H1 (cell line): ENCODE measurements at regions not wholly inside any gene's neighbourhood (a gene's known extent, or its start where the extent isn't known, plus 50 kb on each side); places are given as distances from the start of the nearest gene placed in this dataset.

Experiments
- CTCF ChIA-PET: fragments of 300-600 bp; sonication (Branson Sonifier 250); formaldehyde crosslinking; loops from one replicate; lab custom pipeline; 2021; ENCODE audit not compliant: partially characterized antibody; lab: Charles Lee
- POLR2A ChIA-PET: fragments of 300-600 bp; sonication (Branson Sonifier 250); formaldehyde crosslinking; loops from one replicate; lab custom pipeline; 2021; ENCODE audit warnings: inconsistent platforms; ENCODE audit not compliant: partially characterized antibody; lab: Charles Lee
- DNase-seq, 2 experiments: peaks; one replicate each; pipeline versions ENCODE4 v3.0.0 to v3.0.0-alpha.2; 2010 to 2022; ENCODE audit warnings: low spot score in 2 of 2, low read depth in 1 of 2, mixed read lengths in 1 of 2
- FAIRE-seq: peaks from 2 replicates; lab custom pipeline; 2011; peaks lifted over from hg19 to GRCh38; lab: Jason Lieb, UNC
- H2AFZ ChIP-seq: 2 replicates; pipeline ENCODE4 v1.8.1; 2012; ENCODE audit warnings: low read length, inconsistent platforms
- H2AK5ac ChIP-seq: 2 replicates; pipeline ENCODE4 v1.6.1; 2013; ENCODE audit warnings: low read depth, low read length
- H2BK120ac ChIP-seq: replicated peaks from 2 replicates; pipeline ENCODE3; 2013; ENCODE audit warnings: low read depth, low read length, inconsistent platforms
- H2BK12ac ChIP-seq: 2 replicates; pipeline ENCODE4 v1.6.1; 2013; ENCODE audit warnings: low read depth, low read length
- H2BK15ac ChIP-seq: 2 replicates; pipeline ENCODE4 v1.6.1; 2013; ENCODE audit warnings: low read length
- H2BK20ac ChIP-seq: 2 replicates; pipeline ENCODE4 v1.6.1; 2013; ENCODE audit warnings: low read length
- H2BK5ac ChIP-seq: 2 replicates; pipeline ENCODE4 v1.6.1; 2013; ENCODE audit warnings: low read depth, low read length
- H3K14ac ChIP-seq: 2 replicates; pipeline ENCODE4 v1.6.1; 2013; ENCODE audit warnings: inconsistent platforms; ENCODE audit not compliant: insufficient read length
- H3K18ac ChIP-seq: 2 replicates; pipeline ENCODE4 v1.6.1; 2013; ENCODE audit warnings: low read length; ENCODE audit errors: extremely low read depth
- H3K23ac ChIP-seq: 2 replicates; pipeline ENCODE4 v1.6.1; 2013; ENCODE audit warnings: inconsistent platforms; ENCODE audit not compliant: insufficient read length
- H3K23me2 ChIP-seq: 2 replicates; pipeline ENCODE4 v1.6.1; 2013; ENCODE audit warnings: low read depth, low read length
- H3K27ac ChIP-seq: 2 replicates; pipeline ENCODE4 v1.6.1; 2011; ENCODE audit warnings: low read depth, low read length, inconsistent platforms
- H3K27me3 ChIP-seq, 4 experiments: replicated peaks in 1 of 4; 1 replicate in 1 of 4; 2 replicates in 3 of 4; pipeline versions ENCODE4 v1.6.1 to v1.8.1; 2011 to 2013; ENCODE audit warnings: low read length in 3 of 4, mild to moderate bottlenecking in 3 of 4, inconsistent platforms in 2 of 4, mixed read lengths in 2 of 4, moderate library complexity in 1 of 4; ENCODE audit not compliant: control insufficient read depth in 3 of 4, insufficient read depth in 3 of 4; ENCODE audit errors: extremely low read depth in 1 of 4
- H3K36me3 ChIP-seq, 4 experiments: 2 replicates each; pipeline versions ENCODE4 v1.6.1 to v1.8.1; 2011 to 2013; ENCODE audit warnings: mild to moderate bottlenecking in 4 of 4, low read length in 3 of 4, moderate library complexity in 2 of 4, control low read depth in 1 of 4, inconsistent platforms in 1 of 4; ENCODE audit not compliant: insufficient read depth in 4 of 4, control insufficient read depth in 2 of 4
- H3K4ac ChIP-seq: replicated peaks from 2 replicates; pipeline ENCODE3; 2013; ENCODE audit warnings: low read length, low read depth, mixed read lengths, inconsistent platforms; ENCODE audit not compliant: insufficient read length
- H3K4me1 ChIP-seq, 4 experiments: replicated peaks in 1 of 4; 1 replicate in 1 of 4; 2 replicates in 3 of 4; pipeline versions ENCODE4 v1.6.1 to v1.8.1; 2011 to 2013; ENCODE audit warnings: low read length in 3 of 4, inconsistent platforms in 2 of 4, mixed read lengths in 1 of 4; ENCODE audit not compliant: insufficient read depth in 4 of 4, control insufficient read depth in 3 of 4
- H3K4me2 ChIP-seq, 2 experiments: 2 replicates each; pipeline versions ENCODE4 v1.6.1 to v1.8.1; 2011 to 2013; ENCODE audit warnings: low read depth in 2 of 2, low read length in 2 of 2, control low read depth in 1 of 2, inconsistent platforms in 1 of 2, mild to moderate bottlenecking in 1 of 2; ENCODE audit not compliant: insufficient read depth in 1 of 2
- H3K4me3 ChIP-seq, 4 experiments: fragments of 200-600, 300-600 bp in 1 of 4; sonication (generic), shearing (Covaris generic), sonication (Bioruptor Twin) in 1 of 4; 2 replicates each; pipeline versions ENCODE4 v1.5.1 to v1.8.1; 2011 to 2016; ENCODE audit warnings: low read length in 4 of 4, low read depth in 3 of 4, control low read depth in 2 of 4, inconsistent platforms in 2 of 4, mild to moderate bottlenecking in 2 of 4, mixed read lengths in 1 of 4, moderate library complexity in 1 of 4; ENCODE audit not compliant: insufficient read depth in 2 of 4; ENCODE audit errors: extremely low read depth in 1 of 4
- H3K56ac ChIP-seq: replicated peaks from 2 replicates; pipeline ENCODE3; 2013; ENCODE audit warnings: low read depth, mild to moderate bottlenecking, mixed read lengths, low read length, inconsistent platforms; ENCODE audit not compliant: insufficient read length
- H3K79me1 ChIP-seq: 2 replicates; pipeline ENCODE4 v1.6.1; 2013; ENCODE audit warnings: low read depth, low read length, control low read depth
- H3K79me2 ChIP-seq, 2 experiments: 2 replicates each; pipeline versions ENCODE4 v1.6.1 to v1.8.1; 2012 to 2013; ENCODE audit warnings: low read length in 2 of 2, mild to moderate bottlenecking in 2 of 2, inconsistent platforms in 1 of 2; ENCODE audit not compliant: insufficient read depth in 2 of 2, control insufficient read depth in 1 of 2
- H3K9ac ChIP-seq, 4 experiments: replicated peaks in 1 of 4; 1 replicate in 1 of 4; 2 replicates in 3 of 4; pipeline versions ENCODE4 v1.6.1 to v1.8.1; 2011 to 2013; ENCODE audit warnings: low read depth in 3 of 4, low read length in 3 of 4, control low read depth in 2 of 4, mild to moderate bottlenecking in 2 of 4, moderate library complexity in 2 of 4, inconsistent platforms in 1 of 4; ENCODE audit errors: extremely low read depth in 1 of 4
- H3K9me3 ChIP-seq, 2 experiments: 2 replicates each; pipeline versions ENCODE4 v1.6.1 to v1.8.1; 2012 to 2013; ENCODE audit warnings: mild to moderate bottlenecking in 2 of 2, moderate library complexity in 2 of 2, control low read depth in 1 of 2, inconsistent platforms in 1 of 2, low read depth in 1 of 2, low read length in 1 of 2, mixed read lengths in 1 of 2; ENCODE audit not compliant: insufficient read depth in 2 of 2
- H4K20me1 ChIP-seq, 2 experiments: replicated peaks in 1 of 2; 2 replicates each; pipeline versions ENCODE3 to v1.8.1; 2011 to 2013; ENCODE audit warnings: inconsistent platforms in 2 of 2, low read length in 2 of 2, mild to moderate bottlenecking in 1 of 2; ENCODE audit not compliant: insufficient read depth in 2 of 2, control insufficient read depth in 1 of 2
- H4K5ac ChIP-seq: 2 replicates; pipeline ENCODE4 v1.6.1; 2013; ENCODE audit warnings: low read length, low read depth, mixed read lengths, inconsistent platforms; ENCODE audit not compliant: insufficient read length
- H4K8ac ChIP-seq: 2 replicates; pipeline ENCODE4 v1.8.0; 2013; ENCODE audit warnings: mild to moderate bottlenecking, moderate library complexity, low read length, inconsistent platforms; ENCODE audit not compliant: insufficient read depth; ENCODE audit errors: extremely low read depth
- H4K91ac ChIP-seq: replicated peaks from 2 replicates; pipeline ENCODE3; 2013; ENCODE audit warnings: low read length, mixed read lengths, inconsistent platforms; ENCODE audit not compliant: insufficient read length
- ASH2L ChIP-seq: fragments of 200-600, 300-600 bp; sonication (generic); IDR thresholded peaks from one replicate; pipeline ENCODE4 v1.7.1; 2017; ENCODE audit warnings: low read length
- BACH1 ChIP-seq: IDR thresholded peaks from 2 replicates; pipeline ENCODE4 v1.6.1; 2012; ENCODE audit warnings: low read length, improper control_type of control experiment
- CEBPB ChIP-seq: IDR thresholded peaks from 2 replicates; pipeline ENCODE4 v1.6.1; 2012; ENCODE audit warnings: low read depth, low read length
- CHD2 ChIP-seq: IDR thresholded peaks from 2 replicates; pipeline ENCODE4 v1.6.1; 2012; ENCODE audit warnings: low read length, improper control_type of control experiment
- CREB1 ChIP-seq: IDR thresholded peaks from 2 replicates; pipeline ENCODE4 v1.6.1; 2012; ENCODE audit warnings: inconsistent platforms
- EZH2 ChIP-seq: fragments of 200-600 bp; sonication (generic); IDR thresholded peaks from 2 replicates; pipeline ENCODE4 v1.7.1; 2012; ENCODE audit warnings: low read depth, mild to moderate bottlenecking, moderate library complexity, low read length, inconsistent platforms; ENCODE audit not compliant: severe bottlenecking
- FOSL1 ChIP-seq: IDR thresholded peaks from 2 replicates; pipeline ENCODE4 v1.6.1; 2011; ENCODE audit warnings: mild to moderate bottlenecking, low read depth, low read length, moderate library complexity; ENCODE audit not compliant: insufficient read depth
- GABPA ChIP-seq: IDR thresholded peaks from 2 replicates; pipeline ENCODE4 v1.6.1; 2011; ENCODE audit warnings: mild to moderate bottlenecking, low read length, moderate library complexity, borderline replicate concordance; ENCODE audit not compliant: insufficient read depth
- MAFK ChIP-seq: IDR thresholded peaks from 2 replicates; pipeline ENCODE4 v1.6.1; 2012; ENCODE audit warnings: low read depth, mild to moderate bottlenecking, improper control_type of control experiment, low read length
- MAX ChIP-seq: IDR thresholded peaks from 2 replicates; pipeline ENCODE4 v1.6.1; 2012; ENCODE audit warnings: inconsistent platforms
- RFX5 ChIP-seq: IDR thresholded peaks from 2 replicates; pipeline ENCODE4 v1.6.1; 2011; ENCODE audit warnings: low read depth, low read length, improper control_type of control experiment, borderline replicate concordance
- SRF ChIP-seq: IDR thresholded peaks from 2 replicates; pipeline ENCODE4 v1.6.1; 2011; ENCODE audit warnings: mild to moderate bottlenecking, low read depth, low read length, moderate library complexity
- TAF7 ChIP-seq: optimal IDR thresholded peaks from 2 replicates; pipeline ENCODE3; 2011; ENCODE audit warnings: low read depth, mild to moderate bottlenecking, inconsistent platforms, low read length, moderate library complexity, borderline replicate concordance
- TBP ChIP-seq: IDR thresholded peaks from 2 replicates; pipeline ENCODE4 v1.6.1; 2011; ENCODE audit warnings: low read depth, low read length, improper control_type of control experiment
- YY1 ChIP-seq: IDR thresholded peaks from 2 replicates; pipeline ENCODE4 v1.6.1; 2011; ENCODE audit warnings: low read depth, mild to moderate bottlenecking, low read length
- ZNF274 ChIP-seq: IDR thresholded peaks from 2 replicates; pipeline ENCODE4 v1.7.0; 2012; ENCODE audit warnings: low read length, borderline replicate concordance; ENCODE audit errors: extremely low read depth
- WGBS, 2 experiments: shearing (Covaris generic) in 1 of 2; methylation state at CpG; one replicate each; pipeline versions ENCODE4 v1.1.6 to v1.1.7; 2013 to 2015; ENCODE audit warnings: low lambda C conversion rate in 2 of 2, mixed read lengths in 2 of 2, inconsistent platforms in 1 of 2, low coverage in 1 of 2, missing lambda C conversion rate in 1 of 2; ENCODE audit not compliant: insufficient replicate concordance in 2 of 2, insufficient coverage in 1 of 2, insufficient read length in 1 of 2; ENCODE audit errors: extremely low coverage in 1 of 2, missing lambda C conversion rate in 1 of 2; 5-methylcytosine and 5-hydroxymethylcytosine counted together

DNA sequence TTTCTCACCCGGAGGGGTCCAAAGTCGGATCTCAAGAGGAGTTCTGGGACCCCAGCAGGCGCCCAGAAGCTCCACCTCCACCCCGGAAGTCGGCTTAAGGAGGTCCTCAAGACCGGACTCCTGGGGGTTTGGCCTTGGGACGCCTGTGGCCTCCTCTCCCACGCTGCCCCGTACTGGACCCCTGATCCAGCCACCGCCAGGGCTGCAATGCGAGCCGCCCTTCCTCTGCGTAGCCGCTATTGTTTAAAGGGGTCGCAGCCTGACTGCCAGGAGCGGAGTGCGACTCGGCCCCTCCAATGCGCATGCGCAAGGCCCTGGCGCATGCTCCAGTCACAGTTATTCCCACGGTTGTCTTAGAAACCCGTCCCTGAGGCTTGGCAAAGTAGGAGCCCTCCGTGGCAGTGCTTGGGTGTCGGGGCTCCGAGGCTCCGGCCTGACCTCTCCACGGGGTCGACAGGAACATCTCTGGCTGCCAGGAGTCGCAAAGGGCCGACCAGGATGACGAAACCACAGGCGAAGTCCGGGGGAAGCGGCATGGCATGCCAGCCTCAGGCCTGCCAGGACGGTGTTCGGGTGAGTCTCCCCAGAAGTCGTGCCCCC lies 719.0 kb downstream of the KCNJ18 start:
- no peak overlapping the region for H2BK5ac ChIP-seq
- no peak overlapping the region for H4K91ac ChIP-seq
- H2BK15ac ChIP-seq: no peak overlapping the region
- no peaks in the 10 kb centered on the region for H3K4me1 ChIP-seq
- no peak overlapping the region for H3K56ac ChIP-seq
- CTCF ChIA-PET: no interaction called here
- no peak overlapping the region for H4K8ac ChIP-seq
- H3K18ac ChIP-seq: no peak overlapping the region
- no peak overlapping the region for H4K5ac ChIP-seq
- peaks cover 38 to 61% of the 10 kb centered on the region in 2 experiments for H3K9me3 ChIP-seq
- no peak overlapping the region for H3K4me2 ChIP-seq
- no peaks in the 10 kb centered on the region for H4K20me1 ChIP-seq
- no peak overlapping the region for H3K4ac ChIP-seq
- DNase-seq: no peak
- no peak overlapping the region for H2BK20ac ChIP-seq
- WGBS, 2 experiments: 94% methylated on average over 31 of the region's 38 CpGs; no CpG with 5 or more reads in 1 of the 2 experiments
- H3K23me2 ChIP-seq: no peaks in the 10 kb centered on the region; the same call in 1 of the 2 replicates
- H3K36me3 ChIP-seq: peaks cover 0 to 3% (median 0%) of the 10 kb centered on the region in 4 experiments; a peak in 1 of 8 replicates
- H3K27ac ChIP-seq: no peak overlapping the region
- H3K79me1 ChIP-seq: no peaks in the 10 kb centered on the region
- H2BK12ac ChIP-seq: no peak overlapping the region
- no peak for FAIRE-seq
- no peaks in the 10 kb centered on the region for H3K79me2 ChIP-seq
- no peak overlapping the region for H3K14ac ChIP-seq
- no peak overlapping the region for H2AK5ac ChIP-seq
- H3K4me3 ChIP-seq: no peak overlapping the region
- H3K9ac ChIP-seq: no peak overlapping the region
- H2AFZ ChIP-seq: no peak overlapping the region
- H3K23ac ChIP-seq: no peak overlapping the region
- POLR2A ChIA-PET: no interaction called here
- H2BK120ac ChIP-seq: no peak overlapping the region
- H3K27me3 ChIP-seq: no peaks in the 10 kb centered on the region
- TF ChIP-seq TBP (no peak), FOSL1 (no peak), ASH2L (no peak), GABPA (no peak), TAF7 (no peak), MAFK (no peak), RFX5 (no peak), EZH2 (no peak), BACH1 (no peak), YY1 (no peak), MAX (no peak), SRF (no peak), CHD2 (no peak), CREB1 (no peak), CEBPB (no peak), ZNF274 (no peak)
